Mesendoderm (in vitro differentiated cells): ENCODE measurements at regions not wholly inside any gene's neighbourhood (a gene's known extent, or its start where the extent isn't known, plus 50 kb on each side); places are given as distances from the start of the nearest gene placed in this dataset.

ENCODE experiments used
- DNase-seq: peaks from one replicate; pipeline ENCODE4 v3.0.0; 2013
- H2AK5ac ChIP-seq: 2 replicates; pipeline ENCODE4 v1.6.1; 2013; ENCODE audit warnings: low read length, inconsistent platforms
- H2BK120ac ChIP-seq: 2 replicates; pipeline ENCODE4 v1.6.1; 2013; ENCODE audit warnings: low read depth, mild to moderate bottlenecking, low read length, moderate library complexity, mixed read lengths
- H2BK15ac ChIP-seq: replicated peaks from 2 replicates; pipeline ENCODE4 v1.6.1; 2013; ENCODE audit warnings: low read depth, mild to moderate bottlenecking, moderate library complexity
- H2BK5ac ChIP-seq: 2 replicates; pipeline ENCODE4 v1.6.1; 2013; ENCODE audit warnings: low read length, inconsistent platforms
- H3K18ac ChIP-seq: 2 replicates; pipeline ENCODE4 v1.6.1; 2013; ENCODE audit warnings: mild to moderate bottlenecking, low read length, mixed read lengths
- H3K23ac ChIP-seq: one replicate; pipeline ENCODE4 v1.6.1; 2013; ENCODE audit warnings: low read length
- H3K27ac ChIP-seq: 2 replicates; pipeline ENCODE4 v1.5.1; 2013; ENCODE audit warnings: low read depth, mild to moderate bottlenecking, inconsistent platforms, low read length, moderate library complexity
- H3K27me3 ChIP-seq: 2 replicates; pipeline ENCODE4 v1.6.1; 2013; ENCODE audit warnings: low read length, control low read depth, mild to moderate bottlenecking, inconsistent platforms; ENCODE audit not compliant: insufficient read depth, poor library complexity
- H3K36me3 ChIP-seq: 2 replicates; pipeline ENCODE4 v1.6.1; 2013; ENCODE audit warnings: low read length, inconsistent platforms; ENCODE audit not compliant: control insufficient read depth, insufficient read depth
- H3K4ac ChIP-seq: one replicate; pipeline ENCODE4 v1.6.1; 2013; ENCODE audit warnings: low read depth, mild to moderate bottlenecking, low read length, moderate library complexity
- H3K4me1 ChIP-seq: 2 replicates; pipeline ENCODE4 v1.6.1; 2013; ENCODE audit warnings: low read depth, low read length, inconsistent platforms; ENCODE audit not compliant: control insufficient read depth
- H3K4me2 ChIP-seq: 2 replicates; pipeline ENCODE4 v1.6.1; 2013; ENCODE audit warnings: low read length
- H3K4me3 ChIP-seq: 2 replicates; pipeline ENCODE4 v1.5.1; 2013; ENCODE audit warnings: mild to moderate bottlenecking, low read length
- H3K56ac ChIP-seq: one replicate; pipeline ENCODE4 v1.6.1; 2013; ENCODE audit warnings: low read length
- H3K79me1 ChIP-seq: 2 replicates; pipeline ENCODE4 v1.6.1; 2013; ENCODE audit warnings: low read length, inconsistent platforms
- H3K79me2 ChIP-seq: 2 replicates; pipeline ENCODE4 v1.6.1; 2013; ENCODE audit warnings: mild to moderate bottlenecking, low read length; ENCODE audit not compliant: control insufficient read depth, insufficient read depth
- H3K9ac ChIP-seq: 2 replicates; pipeline ENCODE4 v1.6.1; 2013; ENCODE audit warnings: low read length, inconsistent platforms
- H4K5ac ChIP-seq: one replicate; pipeline ENCODE4 v1.6.1; 2013; ENCODE audit warnings: low read length
- H4K8ac ChIP-seq: one replicate; pipeline ENCODE4 v1.6.1; 2013; ENCODE audit warnings: low read depth, mild to moderate bottlenecking, control low read depth, low read length, moderate library complexity
- WGBS: extraction: QIAGEN DNeasy Blood & Tissue Kit; methylation state at CpG from one replicate; pipeline ENCODE4 v1.1.7; 2013; ENCODE audit warnings: low lambda C conversion rate, missing lambda C conversion rate; ENCODE audit not compliant: insufficient coverage; ENCODE audit errors: extremely low coverage; 5-methylcytosine and 5-hydroxymethylcytosine counted together

GRCh38 chr15:29522373-29523276 is 253.0 kb upstream of the NSMCE3 start:
- H3K18ac ChIP-seq, result no peak overlapping the region
- H4K8ac ChIP-seq, result no peak overlapping the region
- DNase-seq, result peak; percentile 61
- no peak overlapping the region for H3K27ac ChIP-seq
- no peak overlapping the region for H2BK15ac ChIP-seq
- no CpG with 5 or more reads among the region's 7 CpGs for WGBS
- no peaks in the 10 kb centered on the region for H3K36me3 ChIP-seq
- no peaks in the 10 kb centered on the region for H3K4me1 ChIP-seq
- no peak overlapping the region for H2BK5ac ChIP-seq
- no peak overlapping the region for H2AK5ac ChIP-seq
- no peaks in the 10 kb centered on the region for H3K79me2 ChIP-seq
- no peak overlapping the region for H3K23ac ChIP-seq
- H3K56ac ChIP-seq, result no peak overlapping the region
- no peak overlapping the region for H4K5ac ChIP-seq
- no peak overlapping the region for H2BK120ac ChIP-seq
- H3K4me2 ChIP-seq, result no peak overlapping the region
- no peak overlapping the region for H3K9ac ChIP-seq
- no peak overlapping the region for H3K4me3 ChIP-seq
- H3K79me1 ChIP-seq, result no peaks in the 10 kb centered on the region
- H3K4ac ChIP-seq, result no peak overlapping the region
- H3K27me3 ChIP-seq, result no peaks in the 10 kb centered on the region

DNA sequence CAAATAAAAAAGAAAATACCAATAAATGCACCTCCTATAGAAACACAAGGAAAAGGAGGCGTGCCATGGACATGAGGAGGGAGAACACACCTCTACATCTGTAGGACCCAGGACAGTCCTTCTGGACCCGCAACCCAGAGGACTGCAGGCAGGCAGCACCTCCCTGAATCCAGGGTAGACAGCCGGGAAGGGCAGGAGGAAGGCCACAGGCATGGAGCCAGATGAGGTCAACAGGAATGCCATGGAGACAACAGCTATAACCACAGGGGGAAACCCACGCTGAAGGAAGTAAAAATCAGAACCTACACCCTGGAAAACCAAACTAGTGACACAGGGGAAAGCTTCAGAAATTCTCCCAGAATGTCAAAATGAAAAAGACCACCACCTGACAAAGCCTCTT is 248.8 kb upstream of the NSMCE3 start:
- H3K4me3 ChIP-seq, result no peak overlapping the region
- H3K56ac ChIP-seq, result no peak overlapping the region
- H2BK15ac ChIP-seq, result no peak overlapping the region
- no peak overlapping the region for H3K9ac ChIP-seq
- no peak overlapping the region for H3K4me2 ChIP-seq
- no peak overlapping the region for H2BK120ac ChIP-seq
- H3K27ac ChIP-seq, result no peak overlapping the region
- no peaks in the 10 kb centered on the region for H3K79me1 ChIP-seq
- no peaks in the 10 kb centered on the region for H3K27me3 ChIP-seq
- H3K4ac ChIP-seq, result no peak overlapping the region
- H3K79me2 ChIP-seq, result no peaks in the 10 kb centered on the region
- H3K4me1 ChIP-seq, result no peaks in the 10 kb centered on the region
- H2BK5ac ChIP-seq, result no peak overlapping the region
- no peak overlapping the region for H4K5ac ChIP-seq
- no peak overlapping the region for H2AK5ac ChIP-seq
- no peak overlapping the region for H3K23ac ChIP-seq
- DNase-seq, result no peak
- no peaks in the 10 kb centered on the region for H3K36me3 ChIP-seq
- no peak overlapping the region for H3K18ac ChIP-seq
- no peak overlapping the region for H4K8ac ChIP-seq
- no CpG with 5 or more reads among the region's 4 CpGs for WGBS

DNA sequence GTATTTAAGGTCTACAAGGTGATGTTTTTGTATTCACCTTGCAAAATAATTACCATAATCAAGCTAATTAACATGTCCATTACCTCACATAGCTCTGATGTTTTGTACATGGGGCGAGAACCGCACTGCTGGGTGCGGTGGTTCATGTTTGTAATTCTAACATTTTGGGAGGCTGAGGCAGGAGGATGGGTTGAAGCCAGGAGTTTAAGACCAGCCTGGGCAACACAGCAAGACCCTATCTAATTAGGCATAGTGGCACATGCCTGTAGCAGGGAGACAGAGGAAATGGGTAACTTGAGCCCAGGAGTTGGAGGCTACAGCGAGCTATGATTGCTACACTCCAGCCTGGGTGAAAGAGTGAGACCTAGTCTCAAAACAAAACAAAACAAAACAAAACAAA is 248.2 kb upstream of the NSMCE3 start:
- no peak overlapping the region for H3K4me3 ChIP-seq
- H2BK120ac ChIP-seq, result no peak overlapping the region
- no peak overlapping the region for H3K56ac ChIP-seq
- no peak overlapping the region for H3K27ac ChIP-seq
- H3K79me2 ChIP-seq, result no peaks in the 10 kb centered on the region
- no peak overlapping the region for H3K18ac ChIP-seq
- no peak overlapping the region for H2AK5ac ChIP-seq
- H3K23ac ChIP-seq, result no peak overlapping the region
- no peak overlapping the region for H3K9ac ChIP-seq
- no peaks in the 10 kb centered on the region for H3K27me3 ChIP-seq
- H2BK15ac ChIP-seq, result no peak overlapping the region
- no peaks in the 10 kb centered on the region for H3K79me1 ChIP-seq
- H4K8ac ChIP-seq, result no peak overlapping the region
- H3K4ac ChIP-seq, result no peak overlapping the region
- no peak overlapping the region for H2BK5ac ChIP-seq
- H3K4me2 ChIP-seq, result no peak overlapping the region
- H3K4me1 ChIP-seq, result no peaks in the 10 kb centered on the region
- DNase-seq, result no peak
- H3K36me3 ChIP-seq, result no peaks in the 10 kb centered on the region
- no CpG with 5 or more reads among the region's 4 CpGs for WGBS
- H4K5ac ChIP-seq, result no peak overlapping the region

DNA sequence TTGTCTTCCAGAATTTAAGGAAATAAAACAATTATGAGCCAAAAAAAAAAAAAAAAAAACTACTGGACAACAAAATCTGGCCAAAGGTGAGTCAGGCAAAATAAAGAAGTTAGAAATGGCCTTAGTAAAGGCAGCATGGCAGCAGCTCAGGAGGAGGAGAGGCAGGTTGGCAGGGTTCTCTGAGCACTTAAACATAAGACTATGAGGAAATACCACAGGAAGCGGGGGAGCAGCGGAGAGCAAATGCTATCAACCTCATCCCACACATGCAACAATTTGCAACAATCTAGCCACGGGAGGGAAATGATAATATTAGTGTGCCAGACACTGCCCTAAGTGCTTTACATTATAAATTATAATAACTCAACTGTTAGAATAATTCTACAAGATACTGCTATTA is 247.3 kb upstream of the NSMCE3 start:
- no peaks in the 10 kb centered on the region for H3K36me3 ChIP-seq
- no peak overlapping the region for H2AK5ac ChIP-seq
- H3K4me2 ChIP-seq, result no peak overlapping the region
- no peaks in the 10 kb centered on the region for H3K4me1 ChIP-seq
- no peak overlapping the region for H4K8ac ChIP-seq
- no peak overlapping the region for H3K9ac ChIP-seq
- no peak overlapping the region for H3K18ac ChIP-seq
- H4K5ac ChIP-seq, result no peak overlapping the region
- no peak for DNase-seq
- WGBS, result no CpG with 5 or more reads among the region's 3 CpGs
- H3K4me3 ChIP-seq, result no peak overlapping the region
- H2BK15ac ChIP-seq, result no peak overlapping the region
- H3K56ac ChIP-seq, result no peak overlapping the region
- no peak overlapping the region for H3K4ac ChIP-seq
- H2BK5ac ChIP-seq, result no peak overlapping the region
- no peak overlapping the region for H3K23ac ChIP-seq
- no peak overlapping the region for H2BK120ac ChIP-seq
- H3K27ac ChIP-seq, result no peak overlapping the region
- no peaks in the 10 kb centered on the region for H3K79me2 ChIP-seq
- H3K27me3 ChIP-seq, result no peaks in the 10 kb centered on the region
- H3K79me1 ChIP-seq, result no peaks in the 10 kb centered on the region

GRCh38 chr15:29514926-29515325 is 245.3 kb upstream of the NSMCE3 start:
- WGBS, result no CpG with 5 or more reads among the region's 4 CpGs
- H3K27me3 ChIP-seq, result no peaks in the 10 kb centered on the region
- H3K36me3 ChIP-seq, result no peaks in the 10 kb centered on the region
- no peak overlapping the region for H2BK5ac ChIP-seq
- H3K23ac ChIP-seq, result no peak overlapping the region
- H2AK5ac ChIP-seq, result no peak overlapping the region
- no peak overlapping the region for H2BK15ac ChIP-seq
- no peak for DNase-seq
- H3K4me2 ChIP-seq, result no peak overlapping the region
- H3K79me2 ChIP-seq, result no peaks in the 10 kb centered on the region
- no peak overlapping the region for H4K8ac ChIP-seq
- no peaks in the 10 kb centered on the region for H3K4me1 ChIP-seq
- no peak overlapping the region for H3K4me3 ChIP-seq
- H3K27ac ChIP-seq, result no peak overlapping the region
- H2BK120ac ChIP-seq, result no peak overlapping the region
- H3K4ac ChIP-seq, result no peak overlapping the region
- no peak overlapping the region for H4K5ac ChIP-seq
- no peak overlapping the region for H3K18ac ChIP-seq
- no peak overlapping the region for H3K56ac ChIP-seq
- H3K79me1 ChIP-seq, result no peaks in the 10 kb centered on the region
- no peak overlapping the region for H3K9ac ChIP-seq

- H4K8ac ChIP-seq, result no peak overlapping the region
- no peak overlapping the region for H3K4me3 ChIP-seq
- H3K18ac ChIP-seq, result no peak overlapping the region
- H3K9ac ChIP-seq, result no peak overlapping the region
- no peak overlapping the region for H3K4me2 ChIP-seq
- no peaks in the 10 kb centered on the region for H3K27me3 ChIP-seq
- no peak overlapping the region for H2BK5ac ChIP-seq
- H3K27ac ChIP-seq, result no peak overlapping the region
- H3K4me1 ChIP-seq, result no peaks in the 10 kb centered on the region
- no peak overlapping the region for H3K23ac ChIP-seq
- no peaks in the 10 kb centered on the region for H3K79me2 ChIP-seq
- WGBS, result no CpG with 5 or more reads among the region's 4 CpGs
- no peak overlapping the region for H2BK120ac ChIP-seq
- H4K5ac ChIP-seq, result no peak overlapping the region
- no peaks in the 10 kb centered on the region for H3K36me3 ChIP-seq
- no peak overlapping the region for H2AK5ac ChIP-seq
- no peak overlapping the region for H2BK15ac ChIP-seq
- no peak overlapping the region for H3K4ac ChIP-seq
- no peak overlapping the region for H3K56ac ChIP-seq
- no peaks in the 10 kb centered on the region for H3K79me1 ChIP-seq
- no peak for DNase-seq
Measured at GRCh38 chr15:29511663-29512062, 242.0 kb upstream of the NSMCE3 start.
